ENCODE measurements at regions not wholly inside any gene's neighbourhood (a gene's known extent, or its start where the extent isn't known, plus 50 kb on each side); places are given as distances from the start of the nearest gene placed in this dataset.

GRCh38 chr14:53528185-53528671 is 375.1 kb upstream of the DDHD1 start:
- Histone ChIP-seq H4K20me1 (ENCODE audit: control insufficient read depth, extremely low read depth, insufficient read depth, low read length) (no peaks in the 10 kb centered on the region), H3K9me3 (ENCODE audit: control insufficient read depth, insufficient read depth, low read depth, low read length) (no peaks in the 10 kb centered on the region), H3K4me2 (ENCODE audit: extremely low read depth, insufficient read depth, low read length) (no peak overlapping the region), H3K36me3 (ENCODE audit: control insufficient read depth, insufficient read depth, low read length) (no peaks in the 10 kb centered on the region), H2AFZ (ENCODE audit: low read length) (no peak overlapping the region), H3K9ac (ENCODE audit: insufficient read depth, low read length) (no peak overlapping the region), H3K79me2 (ENCODE audit: control insufficient read depth, insufficient read depth, low read length) (no peaks in the 10 kb centered on the region), H3K4me3 (replicated peaks in 1 of 4; ENCODE audit: control extremely low read depth in 1 of 4, insufficient read depth in 1 of 4, low read depth in 3 of 4, low read length in 4 of 4) (no peak overlapping the region), H3K27me3 (ENCODE audit: control insufficient read depth, insufficient read depth, low read length) (no peaks in the 10 kb centered on the region), H3K4me1 (ENCODE audit: control insufficient read depth, extremely low read depth, insufficient read depth, low read length) (peaks cover 5% of the 10 kb centered on the region), H3K27ac (ENCODE audit: insufficient read depth, low read length) (no peak overlapping the region)
- peak; percentile 18 to 99 for DNase-seq (ENCODE audit: low read depth in 2 of 2)
- no peak for TF ChIP-seq CTCF (conservative IDR thresholded peaks at IDR 0.05 in 1 of 2, IDR thresholded peaks at IDR 0.05 in 1 of 2; ENCODE audit: low read depth in 1 of 2, low read length in 2 of 2)
- TF ChIP-seq EZH2 (IDR thresholded peaks at IDR 0.05; ENCODE audit: low read length, missing control alignments), result no peak

DNA sequence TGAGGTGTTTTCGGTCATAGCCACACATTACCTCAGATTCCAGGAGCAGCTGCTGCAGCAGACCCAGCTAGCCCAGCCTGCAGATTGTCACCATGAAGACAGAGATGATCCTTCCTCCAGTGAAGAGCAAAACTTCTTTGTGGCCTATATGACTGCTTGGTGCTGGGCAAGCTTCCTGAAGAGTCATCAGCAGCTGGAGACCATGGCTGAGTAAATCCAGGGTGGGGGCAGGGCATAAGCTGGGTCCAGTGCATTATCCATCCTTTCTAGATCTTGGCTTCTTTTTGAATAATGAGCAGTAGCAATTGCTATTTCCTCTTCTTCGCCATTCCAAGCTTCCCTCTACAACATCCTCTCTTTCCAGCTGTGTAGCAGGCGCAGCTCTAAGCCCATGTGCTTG is 373.1 kb upstream of the DDHD1 start:
- no peaks in the 10 kb centered on the region for H3K36me3 ChIP-seq (ENCODE audit: control insufficient read depth, insufficient read depth, low read length)
- H3K4me3 ChIP-seq (replicated peaks in 1 of 4; ENCODE audit: control extremely low read depth in 1 of 4, insufficient read depth in 1 of 4, low read depth in 3 of 4, low read length in 4 of 4), result no peak overlapping the region
- TF ChIP-seq CTCF (conservative IDR thresholded peaks at IDR 0.05 in 1 of 2, IDR thresholded peaks at IDR 0.05 in 1 of 2; ENCODE audit: low read depth in 1 of 2, low read length in 2 of 2) (no peak), EZH2 (IDR thresholded peaks at IDR 0.05; ENCODE audit: low read length, missing control alignments) (no peak)
- H3K4me1 ChIP-seq (ENCODE audit: control insufficient read depth, extremely low read depth, insufficient read depth, low read length), result peaks cover 5% of the 10 kb centered on the region
- peak in 1 of 2 donors; percentile 14 for DNase-seq (ENCODE audit: low read depth in 2 of 2)
- H3K79me2 ChIP-seq (ENCODE audit: control insufficient read depth, insufficient read depth, low read length), result no peaks in the 10 kb centered on the region
- H3K27ac ChIP-seq (ENCODE audit: insufficient read depth, low read length), result no peak overlapping the region
- no peak overlapping the region for H3K4me2 ChIP-seq (ENCODE audit: extremely low read depth, insufficient read depth, low read length)
- no peak overlapping the region for H2AFZ ChIP-seq (ENCODE audit: low read length)
- H3K9me3 ChIP-seq (ENCODE audit: control insufficient read depth, insufficient read depth, low read depth, low read length), result no peaks in the 10 kb centered on the region
- H4K20me1 ChIP-seq (ENCODE audit: control insufficient read depth, extremely low read depth, insufficient read depth, low read length), result no peaks in the 10 kb centered on the region
- H3K9ac ChIP-seq (ENCODE audit: insufficient read depth, low read length), result no peak overlapping the region
- H3K27me3 ChIP-seq (ENCODE audit: control insufficient read depth, insufficient read depth, low read length), result no peaks in the 10 kb centered on the region

DNA sequence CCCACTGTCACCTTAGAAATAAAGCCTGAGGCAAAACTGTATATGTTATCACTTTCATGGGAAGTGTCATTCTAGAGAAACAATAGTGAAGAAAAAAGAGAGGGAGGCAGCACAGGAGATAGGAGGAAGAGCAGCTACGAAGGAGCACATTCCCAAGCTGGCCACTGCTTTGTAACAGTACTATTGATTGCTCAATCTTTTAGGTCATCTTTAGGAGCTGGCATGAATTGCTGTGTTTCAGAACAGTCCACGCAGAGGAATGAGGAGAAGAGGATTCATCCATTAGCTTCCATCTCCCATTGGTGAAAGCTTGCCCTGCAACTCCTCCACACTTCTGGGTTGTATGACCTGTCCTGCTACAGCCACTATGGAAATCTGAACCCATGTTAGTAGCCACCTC is 372.5 kb upstream of the DDHD1 start:
- Histone ChIP-seq H3K4me2 (ENCODE audit: extremely low read depth, insufficient read depth, low read length) (no peak overlapping the region), H3K4me3 (replicated peaks in 1 of 4; ENCODE audit: control extremely low read depth in 1 of 4, insufficient read depth in 1 of 4, low read depth in 3 of 4, low read length in 4 of 4) (no peak overlapping the region), H3K27me3 (ENCODE audit: control insufficient read depth, insufficient read depth, low read length) (no peaks in the 10 kb centered on the region), H3K4me1 (ENCODE audit: control insufficient read depth, extremely low read depth, insufficient read depth, low read length) (peaks cover 5% of the 10 kb centered on the region), H3K36me3 (ENCODE audit: control insufficient read depth, insufficient read depth, low read length) (no peaks in the 10 kb centered on the region), H3K27ac (ENCODE audit: insufficient read depth, low read length) (no peak overlapping the region), H4K20me1 (ENCODE audit: control insufficient read depth, extremely low read depth, insufficient read depth, low read length) (no peaks in the 10 kb centered on the region), H3K79me2 (ENCODE audit: control insufficient read depth, insufficient read depth, low read length) (no peaks in the 10 kb centered on the region), H2AFZ (ENCODE audit: low read length) (no peak overlapping the region), H3K9ac (ENCODE audit: insufficient read depth, low read length) (no peak overlapping the region), H3K9me3 (ENCODE audit: control insufficient read depth, insufficient read depth, low read depth, low read length) (no peaks in the 10 kb centered on the region)
- TF ChIP-seq EZH2 (IDR thresholded peaks at IDR 0.05; ENCODE audit: low read length, missing control alignments) (no peak), CTCF (conservative IDR thresholded peaks at IDR 0.05 in 1 of 2, IDR thresholded peaks at IDR 0.05 in 1 of 2; ENCODE audit: low read depth in 1 of 2, low read length in 2 of 2) (no peak)
- peak in 1 of 2 donors; percentile 62 for DNase-seq (ENCODE audit: low read depth in 2 of 2)

All from fibroblast of lung (primary cell).